ENCODE measurements at regions not wholly inside any gene's neighbourhood (a gene's known extent, or its start where the extent isn't known, plus 50 kb on each side); places are given as distances from the start of the nearest gene placed in this dataset.

DNA sequence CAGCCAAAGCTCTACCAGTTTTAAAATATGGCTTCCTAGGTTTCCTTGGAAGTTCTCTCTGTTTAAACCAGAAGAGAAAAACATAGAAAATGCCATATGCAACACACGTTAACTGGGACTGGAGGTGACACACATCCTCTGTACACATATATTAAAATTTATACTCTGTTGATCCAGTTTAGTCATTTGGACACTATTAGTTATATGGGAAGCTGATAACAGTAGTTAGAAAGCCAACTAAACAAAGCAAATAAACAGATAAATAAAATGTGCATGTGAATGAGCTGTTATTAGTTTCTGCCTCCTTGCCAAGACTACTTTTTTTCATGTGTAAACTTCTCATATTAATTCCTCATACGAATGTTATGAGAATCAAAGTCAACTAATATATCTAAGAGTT lies 1249.2 kb upstream of the CDH6 start:
- TF ChIP-seq, protein P1, sequence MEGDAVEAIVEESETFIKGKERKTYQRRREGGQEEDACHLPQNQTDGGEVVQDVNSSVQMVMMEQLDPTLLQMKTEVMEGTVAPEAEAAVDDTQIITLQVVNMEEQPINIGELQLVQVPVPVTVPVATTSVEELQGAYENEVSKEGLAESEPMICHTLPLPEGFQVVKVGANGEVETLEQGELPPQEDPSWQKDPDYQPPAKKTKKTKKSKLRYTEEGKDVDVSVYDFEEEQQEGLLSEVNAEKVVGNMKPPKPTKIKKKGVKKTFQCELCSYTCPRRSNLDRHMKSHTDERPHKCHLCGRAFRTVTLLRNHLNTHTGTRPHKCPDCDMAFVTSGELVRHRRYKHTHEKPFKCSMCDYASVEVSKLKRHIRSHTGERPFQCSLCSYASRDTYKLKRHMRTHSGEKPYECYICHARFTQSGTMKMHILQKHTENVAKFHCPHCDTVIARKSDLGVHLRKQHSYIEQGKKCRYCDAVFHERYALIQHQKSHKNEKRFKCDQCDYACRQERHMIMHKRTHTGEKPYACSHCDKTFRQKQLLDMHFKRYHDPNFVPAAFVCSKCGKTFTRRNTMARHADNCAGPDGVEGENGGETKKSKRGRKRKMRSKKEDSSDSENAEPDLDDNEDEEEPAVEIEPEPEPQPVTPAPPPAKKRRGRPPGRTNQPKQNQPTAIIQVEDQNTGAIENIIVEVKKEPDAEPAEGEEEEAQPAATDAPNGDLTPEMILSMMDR (conservative IDR thresholded peaks at IDR 0.05; ENCODE audit: low read length), result no peak
- TF ChIP-seq EZH2phosphoT487 (IDR thresholded peaks at IDR 0.05; ENCODE audit: borderline replicate concordance, low read depth, low read length), result no peak

Data from OCI-LY7 (cell line).